H1 (cell line): ENCODE measurements at regions not wholly inside any gene's neighbourhood (a gene's known extent, or its start where the extent isn't known, plus 50 kb on each side); places are given as distances from the start of the nearest gene placed in this dataset.
A peak's percentile ranks its signal among the peaks of the same experiment; 100 is the strongest.

Experiments used
- CTCF ChIA-PET: fragments of 300-600 bp; sonication (Branson Sonifier 250); formaldehyde crosslinking; loops from one replicate; lab custom pipeline; 2021; ENCODE audit not compliant: partially characterized antibody; lab: Charles Lee
- POLR2A ChIA-PET: fragments of 300-600 bp; sonication (Branson Sonifier 250); formaldehyde crosslinking; loops from one replicate; lab custom pipeline; 2021; ENCODE audit warnings: inconsistent platforms; ENCODE audit not compliant: partially characterized antibody; lab: Charles Lee
- DNase-seq, 2 experiments: peaks; one replicate each; pipeline versions ENCODE4 v3.0.0 to v3.0.0-alpha.2; 2010 to 2022; ENCODE audit warnings: low spot score in 2 of 2, low read depth in 1 of 2, mixed read lengths in 1 of 2
- FAIRE-seq: peaks from 2 replicates; lab custom pipeline; 2011; peaks lifted over from hg19 to GRCh38; lab: Jason Lieb, UNC
- H2AFZ ChIP-seq: 2 replicates; pipeline ENCODE4 v1.8.1; 2012; ENCODE audit warnings: low read length, inconsistent platforms
- H2AK5ac ChIP-seq: 2 replicates; pipeline ENCODE4 v1.6.1; 2013; ENCODE audit warnings: low read depth, low read length
- H2BK120ac ChIP-seq: replicated peaks from 2 replicates; pipeline ENCODE3; 2013; ENCODE audit warnings: low read depth, low read length, inconsistent platforms
- H2BK12ac ChIP-seq: 2 replicates; pipeline ENCODE4 v1.6.1; 2013; ENCODE audit warnings: low read depth, low read length
- H2BK15ac ChIP-seq: 2 replicates; pipeline ENCODE4 v1.6.1; 2013; ENCODE audit warnings: low read length
- H2BK20ac ChIP-seq: 2 replicates; pipeline ENCODE4 v1.6.1; 2013; ENCODE audit warnings: low read length
- H2BK5ac ChIP-seq: 2 replicates; pipeline ENCODE4 v1.6.1; 2013; ENCODE audit warnings: low read depth, low read length
- H3K14ac ChIP-seq: 2 replicates; pipeline ENCODE4 v1.6.1; 2013; ENCODE audit warnings: inconsistent platforms; ENCODE audit not compliant: insufficient read length
- H3K18ac ChIP-seq: 2 replicates; pipeline ENCODE4 v1.6.1; 2013; ENCODE audit warnings: low read length; ENCODE audit errors: extremely low read depth
- H3K23ac ChIP-seq: 2 replicates; pipeline ENCODE4 v1.6.1; 2013; ENCODE audit warnings: inconsistent platforms; ENCODE audit not compliant: insufficient read length
- H3K23me2 ChIP-seq: 2 replicates; pipeline ENCODE4 v1.6.1; 2013; ENCODE audit warnings: low read depth, low read length
- H3K27ac ChIP-seq: 2 replicates; pipeline ENCODE4 v1.6.1; 2011; ENCODE audit warnings: low read depth, low read length, inconsistent platforms
- H3K27me3 ChIP-seq, 4 experiments: replicated peaks in 1 of 4; 1 replicate in 1 of 4; 2 replicates in 3 of 4; pipeline versions ENCODE4 v1.6.1 to v1.8.1; 2011 to 2013; ENCODE audit warnings: low read length in 3 of 4, mild to moderate bottlenecking in 3 of 4, inconsistent platforms in 2 of 4, mixed read lengths in 2 of 4, moderate library complexity in 1 of 4; ENCODE audit not compliant: control insufficient read depth in 3 of 4, insufficient read depth in 3 of 4; ENCODE audit errors: extremely low read depth in 1 of 4
- H3K36me3 ChIP-seq, 4 experiments: 2 replicates each; pipeline versions ENCODE4 v1.6.1 to v1.8.1; 2011 to 2013; ENCODE audit warnings: mild to moderate bottlenecking in 4 of 4, low read length in 3 of 4, moderate library complexity in 2 of 4, control low read depth in 1 of 4, inconsistent platforms in 1 of 4; ENCODE audit not compliant: insufficient read depth in 4 of 4, control insufficient read depth in 2 of 4
- H3K4ac ChIP-seq: replicated peaks from 2 replicates; pipeline ENCODE3; 2013; ENCODE audit warnings: low read length, low read depth, mixed read lengths, inconsistent platforms; ENCODE audit not compliant: insufficient read length
- H3K4me1 ChIP-seq, 4 experiments: replicated peaks in 1 of 4; 1 replicate in 1 of 4; 2 replicates in 3 of 4; pipeline versions ENCODE4 v1.6.1 to v1.8.1; 2011 to 2013; ENCODE audit warnings: low read length in 3 of 4, inconsistent platforms in 2 of 4, mixed read lengths in 1 of 4; ENCODE audit not compliant: insufficient read depth in 4 of 4, control insufficient read depth in 3 of 4
- H3K4me2 ChIP-seq, 2 experiments: 2 replicates each; pipeline versions ENCODE4 v1.6.1 to v1.8.1; 2011 to 2013; ENCODE audit warnings: low read depth in 2 of 2, low read length in 2 of 2, control low read depth in 1 of 2, inconsistent platforms in 1 of 2, mild to moderate bottlenecking in 1 of 2; ENCODE audit not compliant: insufficient read depth in 1 of 2
- H3K4me3 ChIP-seq, 4 experiments: fragments of 200-600, 300-600 bp in 1 of 4; sonication (generic), shearing (Covaris generic), sonication (Bioruptor Twin) in 1 of 4; 2 replicates each; pipeline versions ENCODE4 v1.5.1 to v1.8.1; 2011 to 2016; ENCODE audit warnings: low read length in 4 of 4, low read depth in 3 of 4, control low read depth in 2 of 4, inconsistent platforms in 2 of 4, mild to moderate bottlenecking in 2 of 4, mixed read lengths in 1 of 4, moderate library complexity in 1 of 4; ENCODE audit not compliant: insufficient read depth in 2 of 4; ENCODE audit errors: extremely low read depth in 1 of 4
- H3K56ac ChIP-seq: replicated peaks from 2 replicates; pipeline ENCODE3; 2013; ENCODE audit warnings: low read depth, mild to moderate bottlenecking, mixed read lengths, low read length, inconsistent platforms; ENCODE audit not compliant: insufficient read length
- H3K79me1 ChIP-seq: 2 replicates; pipeline ENCODE4 v1.6.1; 2013; ENCODE audit warnings: low read depth, low read length, control low read depth
- H3K79me2 ChIP-seq, 2 experiments: 2 replicates each; pipeline versions ENCODE4 v1.6.1 to v1.8.1; 2012 to 2013; ENCODE audit warnings: low read length in 2 of 2, mild to moderate bottlenecking in 2 of 2, inconsistent platforms in 1 of 2; ENCODE audit not compliant: insufficient read depth in 2 of 2, control insufficient read depth in 1 of 2
- H3K9ac ChIP-seq, 4 experiments: replicated peaks in 1 of 4; 1 replicate in 1 of 4; 2 replicates in 3 of 4; pipeline versions ENCODE4 v1.6.1 to v1.8.1; 2011 to 2013; ENCODE audit warnings: low read depth in 3 of 4, low read length in 3 of 4, control low read depth in 2 of 4, mild to moderate bottlenecking in 2 of 4, moderate library complexity in 2 of 4, inconsistent platforms in 1 of 4; ENCODE audit errors: extremely low read depth in 1 of 4
- H3K9me3 ChIP-seq, 2 experiments: 2 replicates each; pipeline versions ENCODE4 v1.6.1 to v1.8.1; 2012 to 2013; ENCODE audit warnings: mild to moderate bottlenecking in 2 of 2, moderate library complexity in 2 of 2, control low read depth in 1 of 2, inconsistent platforms in 1 of 2, low read depth in 1 of 2, low read length in 1 of 2, mixed read lengths in 1 of 2; ENCODE audit not compliant: insufficient read depth in 2 of 2
- H4K20me1 ChIP-seq, 2 experiments: replicated peaks in 1 of 2; 2 replicates each; pipeline versions ENCODE3 to v1.8.1; 2011 to 2013; ENCODE audit warnings: inconsistent platforms in 2 of 2, low read length in 2 of 2, mild to moderate bottlenecking in 1 of 2; ENCODE audit not compliant: insufficient read depth in 2 of 2, control insufficient read depth in 1 of 2
- H4K5ac ChIP-seq: 2 replicates; pipeline ENCODE4 v1.6.1; 2013; ENCODE audit warnings: low read length, low read depth, mixed read lengths, inconsistent platforms; ENCODE audit not compliant: insufficient read length
- H4K8ac ChIP-seq: 2 replicates; pipeline ENCODE4 v1.8.0; 2013; ENCODE audit warnings: mild to moderate bottlenecking, moderate library complexity, low read length, inconsistent platforms; ENCODE audit not compliant: insufficient read depth; ENCODE audit errors: extremely low read depth
- H4K91ac ChIP-seq: replicated peaks from 2 replicates; pipeline ENCODE3; 2013; ENCODE audit warnings: low read length, mixed read lengths, inconsistent platforms; ENCODE audit not compliant: insufficient read length
- RAD21 ChIP-seq, 2 experiments: IDR thresholded peaks in 1 of 2; conservative IDR thresholded peaks in 1 of 2; 2 replicates each; pipeline ENCODE4 v1.6.1; 2011; ENCODE audit warnings: low read depth in 2 of 2, low read length in 2 of 2, improper control_type of control experiment in 1 of 2, inconsistent platforms in 1 of 2, mild to moderate bottlenecking in 1 of 2, moderate library complexity in 1 of 2
- SP2 ChIP-seq: IDR thresholded peaks from 2 replicates; pipeline ENCODE4 v1.6.1; 2012; ENCODE audit warnings: mild to moderate bottlenecking, low read length, inconsistent platforms
- WGBS, 2 experiments: shearing (Covaris generic) in 1 of 2; methylation state at CpG; one replicate each; pipeline versions ENCODE4 v1.1.6 to v1.1.7; 2013 to 2015; ENCODE audit warnings: low lambda C conversion rate in 2 of 2, mixed read lengths in 2 of 2, inconsistent platforms in 1 of 2, low coverage in 1 of 2, missing lambda C conversion rate in 1 of 2; ENCODE audit not compliant: insufficient replicate concordance in 2 of 2, insufficient coverage in 1 of 2, insufficient read length in 1 of 2; ENCODE audit errors: extremely low coverage in 1 of 2, missing lambda C conversion rate in 1 of 2; 5-methylcytosine and 5-hydroxymethylcytosine counted together
- TF ChIP-seq, protein P1 (sequence below), 3 experiments: IDR thresholded peaks; 1 replicate in 2 of 3; 2 replicates in 1 of 3; pipeline versions ENCODE4 v1.5.1 to v1.6.1; 2011; ENCODE audit warnings: low read length in 3 of 3, mild to moderate bottlenecking in 3 of 3, inconsistent platforms in 2 of 3, low read depth in 1 of 3, moderate library complexity in 1 of 3; ENCODE audit not compliant: insufficient read depth in 1 of 3; ENCODE audit errors: control extremely low read depth in 1 of 3

GRCh38 chr3:34394978-34395748 lies 596.7 kb downstream of the PDCD6IP start:
- H3K4me1 ChIP-seq, result no peaks in the 10 kb centered on the region
- no peak overlapping the region for H3K4me2 ChIP-seq
- H4K5ac ChIP-seq, result no peak overlapping the region
- no peak overlapping the region for H3K18ac ChIP-seq
- CTCF ChIA-PET, result interaction anchor here (0.6 to 1.4 kb wide), 4 partner anchors 9 to 290 kb away, joined by 3 read pairs; no protein-coding TSS in a partner anchor
- no peaks in the 10 kb centered on the region for H3K79me1 ChIP-seq
- H3K56ac ChIP-seq, result no peak overlapping the region
- no peak overlapping the region for H2BK5ac ChIP-seq
- no peaks in the 10 kb centered on the region for H3K79me2 ChIP-seq
- no peak overlapping the region for H3K4me3 ChIP-seq
- H3K23ac ChIP-seq, result no peak overlapping the region
- 91% methylated on average over 2 of the region's 2 CpGs; no CpG with 5 or more reads in 1 of the 2 experiments for WGBS, 2 experiments
- H4K91ac ChIP-seq, result no peak overlapping the region
- TF ChIP-seq, protein P1, sequence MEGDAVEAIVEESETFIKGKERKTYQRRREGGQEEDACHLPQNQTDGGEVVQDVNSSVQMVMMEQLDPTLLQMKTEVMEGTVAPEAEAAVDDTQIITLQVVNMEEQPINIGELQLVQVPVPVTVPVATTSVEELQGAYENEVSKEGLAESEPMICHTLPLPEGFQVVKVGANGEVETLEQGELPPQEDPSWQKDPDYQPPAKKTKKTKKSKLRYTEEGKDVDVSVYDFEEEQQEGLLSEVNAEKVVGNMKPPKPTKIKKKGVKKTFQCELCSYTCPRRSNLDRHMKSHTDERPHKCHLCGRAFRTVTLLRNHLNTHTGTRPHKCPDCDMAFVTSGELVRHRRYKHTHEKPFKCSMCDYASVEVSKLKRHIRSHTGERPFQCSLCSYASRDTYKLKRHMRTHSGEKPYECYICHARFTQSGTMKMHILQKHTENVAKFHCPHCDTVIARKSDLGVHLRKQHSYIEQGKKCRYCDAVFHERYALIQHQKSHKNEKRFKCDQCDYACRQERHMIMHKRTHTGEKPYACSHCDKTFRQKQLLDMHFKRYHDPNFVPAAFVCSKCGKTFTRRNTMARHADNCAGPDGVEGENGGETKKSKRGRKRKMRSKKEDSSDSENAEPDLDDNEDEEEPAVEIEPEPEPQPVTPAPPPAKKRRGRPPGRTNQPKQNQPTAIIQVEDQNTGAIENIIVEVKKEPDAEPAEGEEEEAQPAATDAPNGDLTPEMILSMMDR (IDR thresholded peaks at IDR 0.05; ENCODE audit: control extremely low read depth in 1 of 3, insufficient read depth in 1 of 3, low read depth in 1 of 3, low read length in 3 of 3), result peak; percentile 27 to 45 (median 35)
- TF ChIP-seq RAD21 (IDR thresholded peaks at IDR 0.05 in 1 of 2, conservative IDR thresholded peaks at IDR 0.05 in 1 of 2; ENCODE audit: low read depth in 2 of 2, low read length in 2 of 2), result peak in 1 of 2 experiments; percentile 12; a peak in 2 of 4 replicates
- TF ChIP-seq SP2, result no peak
- TF ChIP-seq, all 59 proteins: peak for 2
- Histone ChIP-seq H3K14ac (no peak overlapping the region), H2BK120ac (no peak overlapping the region), H3K27ac (no peak overlapping the region), H2AFZ (no peak overlapping the region), H3K9me3 (no peaks in the 10 kb centered on the region), H2BK15ac (no peak overlapping the region), H4K20me1 (no peaks in the 10 kb centered on the region), H4K8ac (no peak overlapping the region), H3K9ac (no peak overlapping the region), H3K36me3 (no peaks in the 10 kb centered on the region), H2BK20ac (no peak overlapping the region), H3K4ac (no peak overlapping the region), H2BK12ac (no peak overlapping the region), H3K27me3 (no peaks in the 10 kb centered on the region), H2AK5ac (no peak overlapping the region; the same call in 1 of the 2 replicates), H3K23me2 (no peaks in the 10 kb centered on the region)
- no peak for DNase-seq
- no peak for FAIRE-seq
- POLR2A ChIA-PET, result no interaction called here
